Mammary epithelial cell (primary cell): ENCODE measurements at regions not wholly inside any gene's neighbourhood (a gene's known extent, or its start where the extent isn't known, plus 50 kb on each side); places are given as distances from the start of the nearest gene placed in this dataset.

Experiments
- EZH2 ChIP-seq: IDR thresholded peaks from 2 replicates; pipeline ENCODE4 v1.6.1; 2012; ENCODE audit warnings: low read length, inconsistent platforms, borderline replicate concordance
- TF ChIP-seq, protein P1 (sequence below), 2 donors: IDR thresholded peaks in 1 of 2; conservative IDR thresholded peaks in 1 of 2; 2 replicates each; pipeline ENCODE4 v1.5.1; 2011 to 2012; ENCODE audit warnings: inconsistent platforms in 2 of 2, low read length in 2 of 2, mild to moderate bottlenecking in 2 of 2, control low read depth in 1 of 2, low read depth in 1 of 2; ENCODE audit not compliant: insufficient read depth in 1 of 2; ENCODE audit errors: extremely low read depth in 1 of 2

DNA sequence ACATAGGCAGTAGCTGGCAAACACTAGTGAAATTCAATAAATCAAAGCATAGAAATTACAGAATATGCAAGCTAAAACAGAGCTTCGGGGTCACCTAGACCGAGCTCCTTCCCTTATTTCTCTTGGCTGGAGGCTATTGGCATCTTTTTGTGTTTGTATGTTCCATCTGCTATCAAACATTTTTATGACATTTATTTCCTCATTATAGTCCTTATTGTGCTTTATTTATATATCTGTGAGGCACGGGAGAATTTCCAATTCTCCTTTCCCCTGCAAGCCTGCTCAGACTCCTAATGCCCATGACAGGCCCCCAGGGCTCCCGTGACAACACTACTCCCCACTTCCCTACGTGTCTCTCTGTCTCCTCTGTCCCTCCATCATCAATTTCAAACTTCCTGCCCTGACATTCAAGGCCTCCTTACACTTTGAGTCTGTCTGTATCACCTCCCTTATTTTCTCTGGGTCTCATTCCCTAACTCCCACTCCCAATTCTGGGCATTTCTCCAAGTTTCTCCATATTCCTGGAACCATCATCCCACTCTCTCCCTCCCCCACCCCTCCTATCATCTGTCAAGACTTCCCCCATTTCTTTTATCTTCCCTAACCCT, 316.9 kb downstream of the OSR1 start:
- TF ChIP-seq, protein P1, sequence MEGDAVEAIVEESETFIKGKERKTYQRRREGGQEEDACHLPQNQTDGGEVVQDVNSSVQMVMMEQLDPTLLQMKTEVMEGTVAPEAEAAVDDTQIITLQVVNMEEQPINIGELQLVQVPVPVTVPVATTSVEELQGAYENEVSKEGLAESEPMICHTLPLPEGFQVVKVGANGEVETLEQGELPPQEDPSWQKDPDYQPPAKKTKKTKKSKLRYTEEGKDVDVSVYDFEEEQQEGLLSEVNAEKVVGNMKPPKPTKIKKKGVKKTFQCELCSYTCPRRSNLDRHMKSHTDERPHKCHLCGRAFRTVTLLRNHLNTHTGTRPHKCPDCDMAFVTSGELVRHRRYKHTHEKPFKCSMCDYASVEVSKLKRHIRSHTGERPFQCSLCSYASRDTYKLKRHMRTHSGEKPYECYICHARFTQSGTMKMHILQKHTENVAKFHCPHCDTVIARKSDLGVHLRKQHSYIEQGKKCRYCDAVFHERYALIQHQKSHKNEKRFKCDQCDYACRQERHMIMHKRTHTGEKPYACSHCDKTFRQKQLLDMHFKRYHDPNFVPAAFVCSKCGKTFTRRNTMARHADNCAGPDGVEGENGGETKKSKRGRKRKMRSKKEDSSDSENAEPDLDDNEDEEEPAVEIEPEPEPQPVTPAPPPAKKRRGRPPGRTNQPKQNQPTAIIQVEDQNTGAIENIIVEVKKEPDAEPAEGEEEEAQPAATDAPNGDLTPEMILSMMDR (conservative IDR thresholded peaks at IDR 0.05 in 1 of 2, IDR thresholded peaks at IDR 0.05 in 1 of 2; ENCODE audit: extremely low read depth in 1 of 2, insufficient read depth in 1 of 2, low read depth in 1 of 2, low read length in 2 of 2): no peak
- TF ChIP-seq EZH2: no peak
